ENCODE measurements at regions not wholly inside any gene's neighbourhood (a gene's known extent, or its start where the extent isn't known, plus 50 kb on each side); places are given as distances from the start of the nearest gene placed in this dataset.
"Not testable (repeated sequence)": the region's sequence is repeated elsewhere in the genome, so short reads cannot be mapped to it uniquely, and the experiment has no call there.

- no peak for FAIRE-seq
These were observed 616.9 kb upstream of the GHITM start for GRCh38 chr10:83522456-83522855.

GRCh38 chr10:83522881-83523386 lies 616.4 kb upstream of the GHITM start:
- FAIRE-seq = no peak

- no peak for FAIRE-seq
These were observed 611.4 kb upstream of the GHITM start for GRCh38 chr10:83527934-83528333.

- no peak for FAIRE-seq
These were observed 606.0 kb upstream of the GHITM start for GRCh38 chr10:83533290-83533689.

GRCh38 chr10:83536426-83536825 lies 602.9 kb upstream of the GHITM start:
- FAIRE-seq = no peak

- FAIRE-seq = no peak
These were observed 601.3 kb upstream of the GHITM start for GRCh38 chr10:83538047-83538446.

- no peak for FAIRE-seq
These were observed 599.6 kb upstream of the GHITM start for GRCh38 chr10:83539528-83540308.

- FAIRE-seq = no peak
These were observed 598.3 kb upstream of the GHITM start for GRCh38 chr10:83541046-83541445.

GRCh38 chr10:83542774-83543411 lies 596.4 kb upstream of the GHITM start:
- no peak for FAIRE-seq

- FAIRE-seq = no peak
These were observed 595.4 kb upstream of the GHITM start for GRCh38 chr10:83543691-83544462.

GRCh38 chr10:83545901-83546391 lies 593.4 kb upstream of the GHITM start:
- FAIRE-seq = no peak

- FAIRE-seq = not testable (repeated sequence)
These were observed 588.1 kb upstream of the GHITM start for GRCh38 chr10:83551190-83551589.

GRCh38 chr10:83553366-83553765 lies 585.9 kb upstream of the GHITM start:
- no peak for FAIRE-seq

GRCh38 chr10:83555264-83555663 lies 584.0 kb upstream of the GHITM start:
- FAIRE-seq = no peak

- no peak for FAIRE-seq
These were observed 576.9 kb upstream of the GHITM start for GRCh38 chr10:83562381-83562780.

- FAIRE-seq = no peak
These were observed 574.3 kb upstream of the GHITM start for GRCh38 chr10:83564889-83565588.

- no peak for FAIRE-seq
These were observed 567.3 kb upstream of the GHITM start for GRCh38 chr10:83572036-83572435.

GRCh38 chr10:83574770-83575169 lies 564.5 kb upstream of the GHITM start:
- FAIRE-seq = no peak

- no peak for FAIRE-seq
These were observed 561.9 kb upstream of the GHITM start for GRCh38 chr10:83577421-83577820.

- FAIRE-seq = no peak
These were observed 558.8 kb upstream of the GHITM start for GRCh38 chr10:83580373-83581012.

- FAIRE-seq = peak; percentile 8
These were observed 556.8 kb upstream of the GHITM start for GRCh38 chr10:83582407-83583095.

GRCh38 chr10:83585686-83586085 lies 553.6 kb upstream of the GHITM start:
- FAIRE-seq = no peak

Data from G401.6 (cell line).